ENCODE measurements at regions not wholly inside any gene's neighbourhood (a gene's known extent, or its start where the extent isn't known, plus 50 kb on each side); places are given as distances from the start of the nearest gene placed in this dataset.
"Not testable (repeated sequence)": the region's sequence is repeated elsewhere in the genome, so short reads cannot be mapped to it uniquely, and the experiment has no call there.

- no peak for DNase-seq
Observed at GRCh38 chr6:114886670-114887436, 544.0 kb upstream of the HS3ST5 start.

GRCh38 chr6:114879693-114880092, 536.9 kb upstream of the HS3ST5 start:
- no peak for DNase-seq

- no peak for DNase-seq
Observed at GRCh38 chr6:114878091-114878490, 535.3 kb upstream of the HS3ST5 start.

GRCh38 chr6:114874410-114874809, 531.6 kb upstream of the HS3ST5 start:
- no peak for DNase-seq

GRCh38 chr6:114865506-114865905, 522.7 kb upstream of the HS3ST5 start:
- DNase-seq, result not testable (repeated sequence)

GRCh38 chr6:114863610-114864009, 520.8 kb upstream of the HS3ST5 start:
- DNase-seq, result no peak

GRCh38 chr6:114862819-114863218, 520.0 kb upstream of the HS3ST5 start:
- DNase-seq, result no peak

GRCh38 chr6:114862064-114862463, 519.2 kb upstream of the HS3ST5 start:
- no peak for DNase-seq

GRCh38 chr6:114844359-114844758, 501.5 kb upstream of the HS3ST5 start:
- no peak for DNase-seq

GRCh38 chr6:114839019-114839418, 496.2 kb upstream of the HS3ST5 start:
- no peak for DNase-seq

- DNase-seq, result no peak
Observed at GRCh38 chr6:114833211-114833610, 490.4 kb upstream of the HS3ST5 start.

GRCh38 chr6:114830515-114830914, 487.7 kb upstream of the HS3ST5 start:
- DNase-seq, result no peak

- DNase-seq, result no peak
Observed at GRCh38 chr6:114827135-114827534, 484.3 kb upstream of the HS3ST5 start.

- DNase-seq, result no peak
Observed at GRCh38 chr6:114824409-114824808, 481.6 kb upstream of the HS3ST5 start.

- peak in 1 of 4 experiments; percentile 2 for DNase-seq
Observed at GRCh38 chr6:114816678-114817077, 473.9 kb upstream of the HS3ST5 start.

GRCh38 chr6:114810468-114810867, 467.6 kb upstream of the HS3ST5 start:
- no peak for DNase-seq

GRCh38 chr6:114805426-114805825, 462.6 kb upstream of the HS3ST5 start:
- DNase-seq, result not testable (repeated sequence)

- DNase-seq, result no peak
Observed at GRCh38 chr6:114796576-114796975, 453.8 kb upstream of the HS3ST5 start.

- no peak for DNase-seq
Observed at GRCh38 chr6:114793428-114793827, 450.6 kb upstream of the HS3ST5 start.

- DNase-seq, result no peak
Observed at GRCh38 chr6:114785235-114786127, 442.7 kb upstream of the HS3ST5 start.

GRCh38 chr6:114783783-114784182, 441.0 kb upstream of the HS3ST5 start:
- no peak for DNase-seq

- no peak for DNase-seq
Observed at GRCh38 chr6:114783083-114783482, 440.3 kb upstream of the HS3ST5 start.

- DNase-seq, result no peak
Observed at GRCh38 chr6:114764866-114765265, 422.0 kb upstream of the HS3ST5 start.

- no peak for DNase-seq
Observed at GRCh38 chr6:114762145-114762544, 419.3 kb upstream of the HS3ST5 start.

Measured in suppressor macrophage (primary cell).